GM21786 (cell line): ENCODE measurements at regions not wholly inside any gene's neighbourhood (a gene's known extent, or its start where the extent isn't known, plus 50 kb on each side); places are given as distances from the start of the nearest gene placed in this dataset.

Experiments used
- ATAC-seq: cut with Tn5 transposase; IDR thresholded peaks from one replicate; pipeline ENCODE4 v1.9.1; 2021; ENCODE audit not compliant: unreplicated experiment

DNA sequence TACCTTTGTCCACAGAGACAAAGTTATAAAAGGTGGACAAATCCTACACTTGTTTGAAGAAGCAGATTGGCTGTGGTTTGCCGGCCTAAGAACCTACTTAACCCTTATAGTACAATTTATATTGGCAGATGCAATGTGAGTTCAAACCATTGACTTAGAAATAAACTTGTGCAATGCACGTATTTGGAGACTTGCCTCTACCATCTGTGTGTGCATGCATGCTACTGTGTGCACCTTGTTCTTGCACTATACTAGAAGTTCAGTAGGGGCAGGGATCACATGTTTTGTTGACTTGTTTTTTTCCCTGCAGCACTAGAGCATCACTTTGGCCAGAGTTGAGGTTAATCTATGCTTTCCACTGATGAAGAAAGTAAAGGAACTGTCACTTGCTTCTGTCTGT is 163.1 kb upstream of the SERP2 start:
- no peak for ATAC-seq

- no peak for ATAC-seq
These were observed 162.3 kb upstream of the SERP2 start for GRCh38 chr13:44211286-44211685.

DNA sequence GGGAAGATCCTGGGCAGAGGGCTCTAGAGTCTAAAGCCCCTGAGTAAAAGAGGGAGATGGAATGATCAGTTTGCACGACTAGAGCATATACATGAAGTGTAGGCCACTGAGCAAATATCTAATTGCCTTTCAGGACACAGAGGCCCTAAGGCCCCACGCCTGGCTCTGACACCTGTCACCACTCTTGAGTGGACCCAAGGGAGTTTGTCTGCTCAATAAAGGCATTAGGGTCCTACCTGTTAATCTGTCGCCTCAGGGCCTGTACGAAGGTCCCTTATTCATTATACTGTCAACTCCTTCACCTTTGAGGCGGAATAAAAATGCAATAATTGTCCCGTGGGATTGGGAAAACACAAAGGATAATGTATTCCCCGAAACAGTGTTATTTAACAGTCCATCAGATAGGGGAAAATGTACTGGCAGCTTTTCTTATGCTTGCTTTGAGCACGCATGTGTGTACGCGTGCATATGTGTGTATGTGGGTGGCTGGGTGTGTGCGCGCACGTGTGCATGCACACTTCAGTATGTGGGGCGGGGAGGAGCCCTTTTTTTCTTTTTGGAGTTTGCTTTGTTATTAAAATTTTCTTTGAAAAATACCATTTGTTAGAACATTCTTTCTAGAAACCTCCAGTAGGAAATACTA is 161.8 kb upstream of the SERP2 start:
- no peak for ATAC-seq

GRCh38 chr13:44212633-44213396 is 160.8 kb upstream of the SERP2 start:
- no peak for ATAC-seq

DNA sequence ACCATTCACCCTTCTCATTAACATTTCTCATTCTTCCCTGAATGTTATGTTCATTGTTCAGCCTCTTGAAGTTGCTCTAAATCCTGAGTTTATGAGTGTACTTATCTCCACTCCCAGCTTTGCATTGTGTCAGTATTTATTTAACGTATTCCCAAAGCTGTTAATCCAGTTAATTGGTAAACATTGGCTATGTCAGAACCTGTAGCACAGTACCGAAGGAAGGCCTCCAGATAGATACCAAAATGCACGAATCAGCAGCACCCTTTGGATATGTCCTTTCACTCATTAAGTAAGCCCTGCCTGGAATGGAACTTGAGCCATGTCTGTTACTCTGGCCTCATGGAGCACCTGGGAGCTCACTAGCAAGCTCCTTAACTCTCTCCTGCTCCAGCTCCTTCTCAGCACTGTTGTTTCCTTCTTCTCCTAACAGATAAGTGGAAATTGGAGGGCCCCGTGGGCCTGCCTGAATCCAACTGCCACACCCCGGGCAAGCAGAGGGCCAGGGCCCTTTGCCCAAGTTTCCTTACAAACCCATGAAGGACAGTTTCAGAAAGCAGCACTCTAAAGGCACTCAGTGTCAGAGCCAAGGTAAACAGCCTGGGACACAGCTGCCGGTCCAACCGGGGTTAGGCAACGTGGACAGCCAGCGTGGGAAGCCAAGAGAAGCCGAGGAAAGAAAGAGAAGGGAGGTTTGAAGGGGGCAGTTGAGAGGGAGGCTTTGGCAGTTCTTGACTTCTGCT is 155.0 kb upstream of the SERP2 start:
- ATAC-seq: no peak

DNA sequence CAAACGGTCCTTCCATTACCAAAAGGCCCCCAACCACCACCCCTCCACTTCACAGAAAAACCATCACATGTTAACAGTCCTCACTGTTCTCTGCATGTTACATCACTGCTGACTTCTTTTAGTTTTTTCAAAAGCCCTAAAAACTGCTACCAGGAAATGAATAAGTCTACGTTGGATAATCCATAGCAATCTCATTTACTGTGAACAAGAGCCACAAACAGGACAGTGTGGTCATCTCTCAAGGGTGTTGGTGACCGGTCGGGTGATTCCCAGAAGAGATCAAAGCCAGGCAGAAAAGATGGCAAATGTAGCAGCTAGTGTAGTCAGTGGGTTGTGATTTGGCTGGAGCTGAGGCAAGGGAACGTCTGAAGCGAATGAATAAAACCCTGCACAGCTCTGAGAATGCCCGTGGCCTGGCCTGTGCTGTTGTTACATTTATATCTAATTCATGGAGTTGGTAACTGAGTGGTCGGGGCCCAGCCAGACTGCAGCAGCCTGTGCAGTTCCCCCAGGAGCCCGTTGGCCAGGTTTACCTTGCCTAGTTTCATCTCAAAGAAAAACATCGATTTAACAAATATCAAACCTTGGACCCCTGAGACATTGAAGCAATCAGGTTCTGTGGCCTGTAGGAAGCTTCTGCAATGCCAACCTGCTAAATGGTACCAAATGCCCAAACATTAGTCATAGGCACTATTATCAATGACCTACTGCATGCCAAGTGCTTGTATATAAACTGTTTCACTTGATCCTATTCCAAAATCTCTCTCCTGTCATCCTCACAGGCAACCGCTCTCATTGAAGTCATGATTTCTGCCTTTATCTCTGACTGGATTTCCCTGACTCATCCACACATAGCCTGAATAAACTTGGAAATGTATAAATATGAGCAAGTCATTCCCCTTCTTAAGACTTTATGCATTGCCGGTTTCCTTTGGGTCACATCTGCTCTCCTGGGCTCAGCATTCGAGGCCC is 153.8 kb upstream of the SERP2 start:
- no peak for ATAC-seq

DNA sequence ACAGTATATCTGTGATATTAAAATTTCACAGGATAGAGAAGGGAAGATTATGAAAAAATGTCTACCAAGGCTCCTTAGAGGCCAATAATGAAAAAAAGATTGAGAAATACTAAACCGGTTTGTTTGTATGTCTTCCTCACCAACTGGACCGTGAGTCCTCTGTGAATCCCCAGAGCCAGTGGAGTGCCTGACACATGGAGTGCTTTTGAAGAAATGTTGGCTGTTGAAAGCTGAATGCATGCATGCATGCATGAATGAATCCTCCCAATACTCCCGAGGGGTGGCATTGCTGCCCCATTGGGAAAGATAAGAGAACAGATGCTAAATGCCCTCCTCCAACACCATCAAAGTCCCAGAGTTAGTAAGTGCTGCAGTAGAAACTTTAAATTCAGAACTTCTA is 152.7 kb upstream of the SERP2 start:
- ATAC-seq: no peak

DNA sequence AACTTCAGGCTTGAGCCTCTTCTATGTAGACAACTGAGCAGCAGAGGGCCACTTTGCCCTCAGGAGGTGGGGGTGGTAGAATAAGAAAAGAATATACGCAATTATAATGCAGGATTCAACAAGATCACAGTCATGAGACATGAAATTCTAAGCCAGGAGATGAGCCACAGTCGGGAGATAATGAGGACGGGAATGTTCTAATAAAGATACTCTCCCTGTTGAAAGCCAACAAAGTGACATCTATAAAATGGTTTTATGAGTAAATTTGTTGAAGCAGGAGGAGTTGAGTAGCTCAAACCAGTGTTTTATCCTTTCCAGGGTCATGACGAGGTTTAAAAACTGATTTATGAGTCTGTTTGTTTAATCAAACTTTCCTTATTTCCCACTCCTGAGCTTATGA is 152.0 kb upstream of the SERP2 start:
- ATAC-seq: no peak

GRCh38 chr13:44223770-44224444 is 149.7 kb upstream of the SERP2 start:
- ATAC-seq: no peak

GRCh38 chr13:44224450-44225149 is 149.0 kb upstream of the SERP2 start:
- ATAC-seq: no peak

GRCh38 chr13:44229371-44230030 is 144.1 kb upstream of the SERP2 start:
- ATAC-seq: no peak

- ATAC-seq: no peak
These were observed 143.6 kb upstream of the SERP2 start for GRCh38 chr13:44230071-44230470.

- no peak for ATAC-seq
These were observed 142.9 kb upstream of the SERP2 start for GRCh38 chr13:44230736-44231135.

DNA sequence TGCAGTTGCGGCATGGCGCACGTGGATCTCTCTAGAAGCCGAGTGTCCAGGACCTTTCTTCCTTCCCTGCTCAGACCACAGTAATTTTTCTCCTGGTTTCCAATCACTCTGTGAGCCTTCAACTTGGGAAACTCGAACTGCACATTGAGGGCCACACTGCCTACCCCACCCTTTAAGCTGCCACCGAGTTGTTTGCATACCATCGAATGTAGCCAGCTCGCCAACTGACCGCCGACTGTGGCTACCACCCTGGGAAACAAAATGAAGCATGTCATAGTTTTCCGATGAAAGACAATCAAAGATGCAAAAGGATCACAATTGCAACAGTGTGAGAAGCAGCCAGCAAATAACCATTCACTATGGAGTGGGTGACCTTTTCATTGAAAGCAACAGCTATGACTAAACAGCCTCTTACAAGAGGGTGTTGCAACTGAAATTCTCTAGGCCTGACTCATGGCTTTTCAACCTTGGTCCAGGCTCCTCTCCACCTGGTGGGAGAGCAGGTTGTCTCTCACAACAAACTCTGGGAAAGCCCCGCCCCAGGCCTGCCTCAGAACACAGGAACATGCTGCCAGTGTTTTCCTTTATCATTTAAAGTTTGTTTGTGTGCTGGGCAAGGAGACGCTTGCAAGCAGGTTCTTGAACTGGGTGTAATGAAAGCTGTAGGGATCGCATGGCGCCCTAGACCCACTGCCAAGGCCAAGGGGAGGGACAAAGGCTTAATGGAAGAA is 141.7 kb upstream of the SERP2 start:
- ATAC-seq: no peak

DNA sequence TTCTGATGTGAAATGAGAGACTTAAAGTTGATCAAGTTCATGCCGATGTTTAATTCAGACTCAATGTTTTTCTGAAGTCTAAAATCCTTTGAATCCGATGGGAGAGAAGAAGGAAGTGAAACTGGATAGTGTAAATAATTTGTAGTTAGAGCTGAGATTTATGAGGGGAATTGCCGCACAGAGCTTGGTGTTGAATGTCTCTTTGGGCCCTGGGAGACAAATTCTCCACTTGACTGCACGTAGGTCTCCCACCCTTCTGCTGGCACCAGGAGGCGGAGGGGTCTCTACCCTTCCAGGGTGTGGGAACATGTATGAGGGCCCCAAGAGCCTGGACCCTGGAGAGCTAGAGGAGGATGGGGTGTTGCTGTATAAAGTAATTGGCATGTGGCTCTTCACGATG is 140.8 kb upstream of the SERP2 start:
- no peak for ATAC-seq

DNA sequence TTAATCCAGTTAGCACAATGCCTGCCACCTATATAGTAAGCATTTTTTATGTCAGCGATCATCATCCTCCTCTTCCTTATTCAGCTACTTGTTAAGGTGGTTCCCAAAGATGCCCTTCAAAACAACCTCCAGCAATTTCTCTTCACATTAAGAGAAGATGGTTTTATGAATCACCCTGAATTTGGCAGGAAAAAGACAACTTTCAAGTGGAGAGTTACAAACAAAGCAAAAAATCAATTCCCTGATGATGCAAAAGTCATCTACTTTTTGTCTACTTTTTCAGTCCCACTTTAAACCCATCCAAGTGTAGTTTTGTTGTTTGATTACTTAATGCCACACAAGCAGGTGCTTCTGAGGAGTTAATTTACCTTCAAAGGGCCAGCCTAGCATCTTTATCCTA is 139.1 kb upstream of the SERP2 start:
- ATAC-seq: no peak

DNA sequence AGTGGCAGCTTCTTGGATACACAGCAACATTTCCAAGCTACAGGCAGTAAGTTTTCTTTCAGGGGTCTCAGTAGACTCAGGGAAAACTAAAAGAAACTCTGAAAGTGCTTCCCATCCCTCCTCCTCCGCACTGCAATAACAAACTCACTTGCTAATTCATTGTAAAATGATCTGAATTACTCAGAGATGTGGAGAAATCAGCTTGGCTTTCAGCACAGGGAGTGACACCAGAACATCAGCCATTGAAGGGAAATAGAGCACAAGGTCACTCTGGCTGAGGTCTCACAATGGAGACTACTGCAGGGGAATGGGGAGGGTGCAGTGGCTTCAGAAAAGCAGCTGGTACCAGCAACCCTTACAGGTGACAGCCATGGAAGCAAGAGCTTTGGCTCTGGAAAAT is 137.3 kb upstream of the SERP2 start:
- no peak for ATAC-seq

GRCh38 chr13:44236801-44237207 is 136.8 kb upstream of the SERP2 start:
- ATAC-seq: no peak
